HG02870 (cell line): ENCODE measurements at regions not wholly inside any gene's neighbourhood (a gene's known extent, or its start where the extent isn't known, plus 50 kb on each side); places are given as distances from the start of the nearest gene placed in this dataset.

Experiments used
- ATAC-seq: cut with Tn5 transposase; IDR thresholded peaks from one replicate; pipeline ENCODE4 v1.9.1; 2021; ENCODE audit warnings: mild to moderate bottlenecking, moderate library complexity; ENCODE audit not compliant: unreplicated experiment

GRCh38 chr6:164581563-164581962 lies 727.8 kb downstream of the C6orf118 start:
- ATAC-seq = no peak

GRCh38 chr6:164579035-164579434 lies 730.4 kb downstream of the C6orf118 start:
- ATAC-seq = no peak

- ATAC-seq = no peak
Observed at GRCh38 chr6:164578616-164579015, 730.8 kb downstream of the C6orf118 start.

- ATAC-seq = no peak
Observed at GRCh38 chr6:164570801-164571200, 738.6 kb downstream of the C6orf118 start.

GRCh38 chr6:164569509-164569908 lies 739.9 kb downstream of the C6orf118 start:
- ATAC-seq = no peak

- no peak for ATAC-seq
Observed at GRCh38 chr6:164563924-164564323, 745.5 kb downstream of the C6orf118 start.

- ATAC-seq = no peak
Observed at GRCh38 chr6:164561656-164562055, 747.7 kb downstream of the C6orf118 start.

GRCh38 chr6:164554700-164555476 lies 754.5 kb downstream of the C6orf118 start:
- ATAC-seq = no peak

GRCh38 chr6:164554226-164554625 lies 755.2 kb downstream of the C6orf118 start:
- no peak for ATAC-seq

GRCh38 chr6:164551706-164552105 lies 757.7 kb downstream of the C6orf118 start:
- ATAC-seq = no peak

- ATAC-seq = no peak
Observed at GRCh38 chr6:164547076-164547475, 762.3 kb downstream of the C6orf118 start.

- no peak for ATAC-seq
Observed at GRCh38 chr6:164546263-164546662, 763.1 kb downstream of the C6orf118 start.

GRCh38 chr6:164534070-164534766 lies 775.2 kb downstream of the C6orf118 start:
- no peak for ATAC-seq

- no peak for ATAC-seq
Observed at GRCh38 chr6:164533045-164533362, 776.4 kb downstream of the C6orf118 start.

- ATAC-seq = no peak
Observed at GRCh38 chr6:164532198-164533044, 777.0 kb downstream of the C6orf118 start.

GRCh38 chr6:164531736-164532135 lies 777.7 kb downstream of the C6orf118 start:
- ATAC-seq = no peak

- no peak for ATAC-seq
Observed at GRCh38 chr6:164528539-164528938, 780.9 kb downstream of the C6orf118 start.

GRCh38 chr6:164523087-164523654 lies 786.2 kb downstream of the C6orf118 start:
- no peak for ATAC-seq

- no peak for ATAC-seq
Observed at GRCh38 chr6:164520916-164521315, 788.5 kb downstream of the C6orf118 start.

GRCh38 chr6:164507206-164507940 lies 802.0 kb downstream of the C6orf118 start:
- ATAC-seq = peak; percentile 78

- ATAC-seq = no peak
Observed at GRCh38 chr6:164505425-164505824, 804.0 kb downstream of the C6orf118 start.
